Activated T-cell treated with anti-CD3 and anti-CD28 coated beads for 24 hours (primary cell): ENCODE measurements at regions not wholly inside any gene's neighbourhood (a gene's known extent, or its start where the extent isn't known, plus 50 kb on each side); places are given as distances from the start of the nearest gene placed in this dataset.

Experiments
- DNase-seq: peaks from one replicate; pipeline ENCODE4 v3.0.0-alpha.2; 2020; ENCODE audit warnings: low read depth

DNA sequence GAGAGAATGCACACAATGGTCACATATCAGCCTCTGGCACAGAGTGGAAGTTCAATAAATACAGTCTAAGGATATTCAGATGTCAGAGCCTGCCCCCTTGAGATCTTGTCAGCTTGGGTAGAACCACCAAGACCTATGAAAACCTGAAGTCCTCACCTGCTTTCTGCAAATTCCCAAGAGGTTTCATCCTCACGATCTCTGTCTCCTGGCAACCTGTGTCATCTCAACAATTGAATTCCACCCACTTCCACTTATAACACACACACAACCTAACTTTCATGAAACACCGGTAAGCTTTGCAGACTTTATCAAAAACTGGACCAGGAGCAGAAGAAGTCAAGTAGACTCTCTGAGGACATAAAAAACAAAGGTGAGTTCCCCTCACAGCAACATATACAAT lies 151.6 kb upstream of the SLC30A5 start:
- DNase-seq = no peak

- no peak for DNase-seq
Observed at GRCh38 chr5:68946728-68947127, 147.1 kb upstream of the SLC30A5 start.

- no peak for DNase-seq
Observed at GRCh38 chr5:68947986-68948385, 145.8 kb upstream of the SLC30A5 start.

DNA sequence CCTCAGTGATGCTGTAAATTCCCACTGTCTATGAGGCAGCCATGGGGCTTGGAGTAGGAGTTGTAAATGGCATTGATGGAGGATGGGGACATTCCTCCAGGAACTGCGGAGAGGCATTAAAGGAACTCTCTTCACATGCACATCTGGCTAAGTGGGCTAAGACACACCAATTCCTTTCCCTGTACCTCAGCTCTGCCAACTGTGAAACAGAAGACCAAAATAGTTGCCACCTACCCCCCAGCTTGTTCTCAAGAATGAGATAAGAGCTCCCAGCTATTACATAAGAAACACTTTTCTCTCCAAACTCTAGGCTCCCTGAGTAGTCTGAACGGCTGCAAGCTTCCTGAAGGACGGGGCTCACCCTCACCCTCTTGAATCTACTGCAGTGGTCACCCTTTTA lies 144.6 kb upstream of the SLC30A5 start:
- DNase-seq = no peak

DNA sequence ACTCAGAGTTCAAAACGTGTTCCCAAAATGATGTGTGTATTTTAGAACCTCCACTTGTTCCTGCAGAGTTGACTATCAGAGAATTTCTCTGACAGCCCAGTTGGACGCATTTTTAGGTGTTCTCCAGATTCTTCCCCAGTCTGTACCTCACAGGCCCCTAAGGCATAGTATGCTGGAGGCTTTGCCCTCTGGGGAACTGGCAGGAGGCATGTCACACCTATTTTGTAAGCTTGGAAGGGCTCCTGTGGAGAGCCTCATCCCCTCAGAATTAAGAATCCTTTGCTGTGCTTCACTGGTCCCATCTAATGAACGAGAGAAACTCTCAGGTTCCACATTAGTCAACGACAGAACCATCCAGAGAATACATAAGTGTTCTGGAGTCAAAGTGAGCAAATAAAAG lies 144.1 kb upstream of the SLC30A5 start:
- no peak for DNase-seq

DNA sequence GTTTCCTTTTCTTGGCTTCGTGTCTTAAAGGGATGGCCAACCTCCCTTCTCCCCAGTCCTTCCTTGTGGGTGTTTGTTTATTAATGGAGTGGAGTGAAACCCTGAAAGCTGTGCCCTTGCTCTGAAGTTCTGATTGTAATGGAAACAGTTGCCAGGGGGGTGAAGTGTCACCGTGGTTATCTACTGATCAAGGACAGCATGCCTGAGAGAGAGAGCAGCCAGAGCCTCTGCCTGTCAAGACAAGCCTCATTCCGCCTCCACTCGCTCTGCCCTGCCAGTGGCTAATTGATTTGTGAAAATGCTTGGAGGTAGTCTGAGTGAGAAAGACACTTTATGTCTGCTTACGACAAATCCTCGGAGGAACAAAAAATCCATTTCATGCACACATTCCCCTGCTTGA lies 143.7 kb upstream of the SLC30A5 start:
- no peak for DNase-seq

GRCh38 chr5:68950930-68951329 lies 142.9 kb upstream of the SLC30A5 start:
- DNase-seq = no peak

DNA sequence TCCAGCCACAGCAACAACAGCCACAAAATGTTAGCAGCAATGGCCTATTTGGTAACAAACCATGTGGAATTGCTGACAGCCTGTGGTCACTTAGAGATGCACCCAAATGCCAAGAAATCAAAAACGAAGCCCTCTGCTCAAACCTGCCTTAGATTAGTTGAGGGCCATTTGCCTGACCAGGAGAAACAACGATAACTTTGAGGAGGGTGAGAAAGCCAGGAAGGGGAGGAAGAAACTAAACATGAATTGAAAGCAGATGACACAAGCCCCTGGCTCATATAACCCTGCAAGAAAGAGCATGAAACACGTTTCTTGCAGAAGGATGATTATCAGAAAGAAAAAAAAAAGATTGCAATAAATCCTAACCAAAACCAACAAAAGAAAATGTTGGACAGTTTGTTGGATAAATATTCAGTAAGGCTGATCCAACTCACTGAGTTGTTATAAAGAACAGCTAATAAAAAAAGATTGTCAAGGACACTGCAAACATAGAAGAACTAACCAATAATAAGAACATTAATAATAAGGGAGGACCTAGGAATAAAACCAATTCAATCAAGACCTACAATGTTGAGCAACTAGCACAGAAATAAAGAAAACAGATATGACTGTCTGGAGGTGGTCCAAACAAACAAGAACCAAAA lies 140.5 kb upstream of the SLC30A5 start:
- no peak for DNase-seq

DNA sequence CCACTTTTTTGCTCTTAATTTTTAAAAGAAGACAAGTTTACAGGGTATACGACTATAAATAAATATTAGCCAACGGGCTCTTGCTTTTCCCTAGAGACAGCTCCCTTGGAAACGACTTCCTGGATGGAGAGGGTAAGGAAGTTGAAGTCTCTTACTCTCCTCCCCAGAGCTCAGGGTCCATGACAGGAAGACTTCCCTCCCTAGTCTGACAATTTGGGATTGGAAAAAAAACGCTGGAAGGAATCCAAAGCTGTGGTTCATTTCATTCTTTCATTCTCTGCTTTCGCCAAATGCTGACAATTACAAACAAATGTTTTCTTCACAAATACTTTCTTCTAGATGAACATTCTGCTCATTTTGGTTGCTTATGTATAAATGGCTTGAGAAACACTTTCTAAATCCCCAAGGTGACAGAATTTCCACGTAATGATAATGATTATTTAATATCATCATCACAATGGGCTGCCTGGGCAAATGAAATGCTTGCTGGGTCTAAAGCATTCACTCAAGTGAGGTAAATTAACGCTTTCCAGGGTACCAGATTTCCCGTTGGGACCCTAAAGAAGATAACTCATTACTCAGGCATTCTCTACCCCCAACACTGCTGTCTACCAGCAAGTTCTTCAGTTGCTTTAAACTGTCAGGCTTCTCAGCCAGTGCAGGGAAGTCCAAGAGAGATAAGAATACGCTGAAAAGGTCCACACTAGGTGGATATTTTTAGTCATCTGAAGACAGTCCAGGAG lies 139.8 kb upstream of the SLC30A5 start:
- no peak for DNase-seq

- DNase-seq = no peak
Observed at GRCh38 chr5:68954618-68954910, 139.2 kb upstream of the SLC30A5 start.

DNA sequence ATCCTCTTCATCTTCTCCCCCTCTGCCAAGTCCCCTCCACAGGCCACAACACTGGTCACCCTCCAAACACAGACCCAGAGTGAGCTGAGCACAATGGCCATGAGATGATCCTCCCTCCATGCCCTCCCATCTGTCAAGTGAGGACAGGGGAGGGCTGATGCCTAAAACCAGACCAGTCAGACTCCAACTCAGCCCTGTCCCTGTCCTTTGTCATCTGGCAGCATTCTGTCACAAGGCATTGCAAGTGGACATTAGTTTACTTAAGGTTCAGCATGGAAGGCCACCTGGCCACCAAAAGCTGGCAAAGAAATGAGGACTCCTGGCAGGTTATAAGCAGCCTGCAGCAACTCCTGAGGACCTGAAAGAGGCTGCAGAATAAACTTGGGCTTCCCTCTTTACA lies 136.2 kb upstream of the SLC30A5 start:
- DNase-seq = no peak

- no peak for DNase-seq
Observed at GRCh38 chr5:68958428-68958827, 135.4 kb upstream of the SLC30A5 start.

DNA sequence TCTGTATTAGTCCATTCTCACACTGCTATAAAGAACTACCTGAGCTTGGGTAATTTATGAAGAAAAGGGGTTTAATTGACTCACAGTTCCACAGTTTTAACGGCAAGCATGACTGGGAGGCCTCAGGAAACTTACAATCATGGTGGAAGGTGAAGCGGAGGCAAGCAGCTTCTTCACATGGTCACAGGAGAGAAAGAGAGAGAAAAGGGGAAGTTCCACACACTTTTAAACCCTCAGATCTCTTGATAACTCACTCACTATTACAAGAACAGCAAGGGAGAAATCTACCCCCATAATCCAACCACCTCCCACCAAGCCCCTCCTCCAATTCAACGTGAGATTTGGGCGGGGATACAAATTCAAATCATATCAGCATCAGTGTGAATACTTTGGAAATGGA lies 133.4 kb upstream of the SLC30A5 start:
- DNase-seq = no peak

DNA sequence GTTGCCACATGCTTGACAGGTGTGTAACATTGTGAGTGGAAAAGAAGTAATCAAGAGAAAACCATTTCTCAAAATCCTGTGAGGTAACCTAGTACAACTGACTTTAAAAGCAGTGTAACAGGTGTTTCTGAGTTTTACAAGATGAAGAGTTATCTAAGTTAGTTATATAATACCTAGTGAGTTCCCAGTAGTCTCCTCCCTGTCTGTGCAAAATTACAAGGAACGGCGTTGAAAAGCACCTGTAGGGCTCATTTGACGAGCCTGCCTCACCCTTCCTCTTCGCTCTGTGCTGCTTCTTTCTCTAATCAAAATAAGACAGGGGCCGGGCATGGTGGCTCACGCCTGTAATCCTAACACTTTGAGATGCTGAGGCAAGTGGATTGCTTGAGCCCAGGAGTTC lies 132.9 kb upstream of the SLC30A5 start:
- no peak for DNase-seq

- DNase-seq = no peak
Observed at GRCh38 chr5:68961762-68962161, 132.1 kb upstream of the SLC30A5 start.

DNA sequence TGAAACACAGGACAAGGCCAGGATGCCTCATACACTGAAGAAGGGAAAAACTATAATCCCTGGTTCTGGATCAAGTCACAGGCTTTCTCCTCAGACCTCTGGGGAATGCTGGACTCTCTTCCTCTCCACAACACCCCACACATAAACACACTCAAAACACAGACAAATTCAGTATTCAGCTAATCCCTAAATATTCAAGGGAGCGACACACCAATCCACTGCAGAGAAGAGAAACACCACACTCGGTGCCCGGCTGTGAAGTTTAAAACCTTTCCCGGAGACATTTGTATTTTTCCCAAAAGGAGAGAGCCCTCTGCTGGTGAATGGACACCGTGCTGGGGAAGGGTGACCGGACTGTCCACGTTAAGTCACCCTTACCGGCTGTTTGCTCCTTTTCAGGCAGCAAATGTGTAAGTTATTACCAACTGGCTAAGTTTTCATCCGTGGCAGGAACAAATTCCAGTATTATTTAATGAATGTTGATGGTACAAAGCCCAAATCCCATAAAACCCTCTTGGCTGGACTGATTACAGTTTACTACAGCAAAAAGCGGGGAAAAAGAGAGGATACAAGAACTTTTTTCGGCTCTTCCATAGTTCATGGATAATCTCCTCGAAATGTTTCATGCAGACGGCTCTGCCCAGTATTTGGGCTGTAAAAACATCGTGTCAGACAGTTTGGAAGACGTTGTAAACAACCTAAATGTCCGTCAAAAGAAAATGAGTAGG lies 130.9 kb upstream of the SLC30A5 start:
- DNase-seq = no peak

- DNase-seq = no peak
Observed at GRCh38 chr5:68964679-68965078, 129.1 kb upstream of the SLC30A5 start.

GRCh38 chr5:68965926-68966325 lies 127.9 kb upstream of the SLC30A5 start:
- DNase-seq = no peak

DNA sequence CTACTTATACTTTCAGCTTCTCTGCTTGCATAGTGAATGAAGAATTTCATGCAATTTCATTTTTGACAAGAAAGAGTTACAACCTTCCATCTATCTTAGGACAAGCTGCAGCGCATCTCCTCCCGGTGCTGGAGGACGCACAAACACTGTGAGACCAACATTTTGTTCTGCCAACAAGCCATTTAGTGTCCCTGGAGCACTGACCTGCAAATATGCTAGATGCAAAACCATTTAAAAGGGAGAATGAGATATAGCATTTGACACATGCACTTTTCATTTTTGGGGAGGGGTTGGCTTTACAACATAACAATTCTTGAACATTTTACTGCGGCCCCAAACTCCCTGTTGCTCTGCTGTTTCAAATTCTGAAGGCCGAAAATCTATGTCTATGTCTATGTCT lies 127.2 kb upstream of the SLC30A5 start:
- DNase-seq = no peak

- no peak for DNase-seq
Observed at GRCh38 chr5:68968429-68968828, 125.4 kb upstream of the SLC30A5 start.

GRCh38 chr5:68970617-68971016 lies 123.2 kb upstream of the SLC30A5 start:
- no peak for DNase-seq

- no peak for DNase-seq
Observed at GRCh38 chr5:68973696-68974095, 120.1 kb upstream of the SLC30A5 start.

GRCh38 chr5:68983043-68983442 lies 110.8 kb upstream of the SLC30A5 start:
- no peak for DNase-seq

- no peak for DNase-seq
Observed at GRCh38 chr5:68983959-68984358, 109.9 kb upstream of the SLC30A5 start.
